Thyroid gland (tissue), 4 donors: ENCODE measurements at regions not wholly inside any gene's neighbourhood (a gene's known extent, or its start where the extent isn't known, plus 50 kb on each side); places are given as distances from the start of the nearest gene placed in this dataset.

Source experiments
- DNase-seq, 2 donors: peaks; one replicate each; pipeline ENCODE4 v3.0.0-alpha.2; 2019
- H3K27ac ChIP-seq, 3 donors: fragments of 200-600 bp; sonication (generic); 1 replicate in 2 of 3; 2 replicates in 1 of 3; pipeline ENCODE4 v1.5.1; 2016 to 2019; ENCODE audit warnings: mild to moderate bottlenecking in 1 of 3, moderate library complexity in 1 of 3
- H3K27me3 ChIP-seq: fragments of 200-600 bp; sonication (generic); one replicate; pipeline ENCODE4 v1.5.1; 2019
- H3K36me3 ChIP-seq, 2 donors: fragments of 200-600 bp; sonication (generic); one replicate each; pipeline ENCODE4 v1.5.1; 2016 to 2019
- H3K4me1 ChIP-seq, 2 donors: fragments of 200-600 bp; sonication (generic); one replicate each; pipeline ENCODE4 v1.5.1; 2017 to 2019
- H3K4me3 ChIP-seq, 3 donors: fragments of 200-600 bp; sonication (generic); replicated peaks in 1 of 3; 1 replicate in 2 of 3; 2 replicates in 1 of 3; pipeline ENCODE4 v1.5.1; 2016; ENCODE audit warnings: mild to moderate bottlenecking in 1 of 3
- H3K9me3 ChIP-seq: fragments of 200-600 bp; sonication (generic); one replicate; pipeline ENCODE4 v1.5.1; 2017
- POLR2A ChIP-seq, 2 donors: fragments of 450-650 bp; IDR thresholded peaks; one replicate each; pipeline ENCODE4 v1.6.1; 2017; ENCODE audit warnings: antibody characterized with exemption in 2 of 2, mild to moderate bottlenecking in 2 of 2, moderate library complexity in 1 of 2
- WGBS, 2 donors: methylation state at CpG; one replicate each; pipeline ENCODE4 v1.1.5; 2017; 5-methylcytosine and 5-hydroxymethylcytosine counted together
- intact Hi-C: fragments of 100-400 bp; cut with DNase I; formaldehyde crosslinking; loops from one replicate; pipeline ENCODE4 v1.15.1; 2023
- TF ChIP-seq, protein P1 (sequence below), 6 experiments: fragments of 200-600 bp in 3 of 6; fragments of 450-650 bp in 3 of 6; sonication (generic) in 3 of 6; IDR thresholded peaks; one replicate each; pipeline ENCODE4 v1.5.1; 2016 to 2019; ENCODE audit warnings: antibody characterized with exemption in 6 of 6, mild to moderate bottlenecking in 2 of 6, inconsistent platforms in 1 of 6, moderate library complexity in 1 of 6

- intact Hi-C loops = no loop called here
- no peak overlapping the region for H3K27ac ChIP-seq
- no peak overlapping the region for H3K4me3 ChIP-seq
- WGBS, 2 donors = 75 to 77% methylated on average over 1 of the region's 1 CpG
- H3K4me1 ChIP-seq = no peaks in the 10 kb centered on the region
- H3K36me3 ChIP-seq = no peaks in the 10 kb centered on the region
- no peak for DNase-seq
- TF ChIP-seq, protein P1, sequence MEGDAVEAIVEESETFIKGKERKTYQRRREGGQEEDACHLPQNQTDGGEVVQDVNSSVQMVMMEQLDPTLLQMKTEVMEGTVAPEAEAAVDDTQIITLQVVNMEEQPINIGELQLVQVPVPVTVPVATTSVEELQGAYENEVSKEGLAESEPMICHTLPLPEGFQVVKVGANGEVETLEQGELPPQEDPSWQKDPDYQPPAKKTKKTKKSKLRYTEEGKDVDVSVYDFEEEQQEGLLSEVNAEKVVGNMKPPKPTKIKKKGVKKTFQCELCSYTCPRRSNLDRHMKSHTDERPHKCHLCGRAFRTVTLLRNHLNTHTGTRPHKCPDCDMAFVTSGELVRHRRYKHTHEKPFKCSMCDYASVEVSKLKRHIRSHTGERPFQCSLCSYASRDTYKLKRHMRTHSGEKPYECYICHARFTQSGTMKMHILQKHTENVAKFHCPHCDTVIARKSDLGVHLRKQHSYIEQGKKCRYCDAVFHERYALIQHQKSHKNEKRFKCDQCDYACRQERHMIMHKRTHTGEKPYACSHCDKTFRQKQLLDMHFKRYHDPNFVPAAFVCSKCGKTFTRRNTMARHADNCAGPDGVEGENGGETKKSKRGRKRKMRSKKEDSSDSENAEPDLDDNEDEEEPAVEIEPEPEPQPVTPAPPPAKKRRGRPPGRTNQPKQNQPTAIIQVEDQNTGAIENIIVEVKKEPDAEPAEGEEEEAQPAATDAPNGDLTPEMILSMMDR (IDR thresholded peaks at IDR 0.05) = no peak
- TF ChIP-seq POLR2A (IDR thresholded peaks at IDR 0.05) = no peak
- no peaks in the 10 kb centered on the region for H3K27me3 ChIP-seq
- no peaks in the 10 kb centered on the region for H3K9me3 ChIP-seq
Observed at GRCh38 chr5:111983459-111983858, 226.5 kb upstream of the NREP start.

DNA sequence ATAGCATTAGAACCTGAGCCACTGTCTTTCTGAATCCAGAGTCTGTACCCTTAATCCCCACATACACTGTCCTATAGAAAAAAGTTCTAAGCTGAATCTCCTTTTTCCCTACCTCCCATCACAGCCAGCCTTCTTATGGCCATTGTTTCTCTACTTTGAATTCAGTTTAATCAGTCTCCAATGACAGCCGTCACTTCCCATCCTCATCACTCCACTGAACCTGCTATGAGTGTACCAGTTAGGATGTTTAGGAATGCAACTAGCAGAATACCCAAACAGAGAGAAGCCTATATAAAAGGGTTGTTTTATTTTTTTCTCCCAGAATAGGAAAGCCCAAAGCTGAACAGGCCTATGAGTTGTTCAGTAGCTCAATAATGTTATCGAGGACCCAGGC is 220.4 kb upstream of the NREP start:
- intact Hi-C loops = no loop called here
- Histone ChIP-seq H3K4me3 (no peak overlapping the region), H3K4me1 (no peaks in the 10 kb centered on the region), H3K9me3 (no peaks in the 10 kb centered on the region), H3K27ac (no peak overlapping the region), H3K36me3 (no peaks in the 10 kb centered on the region), H3K27me3 (no peaks in the 10 kb centered on the region)
- no peak for DNase-seq
- 93 to 95% methylated on average over 2 of the region's 2 CpGs for WGBS, 2 donors
- no peak for TF ChIP-seq POLR2A (IDR thresholded peaks at IDR 0.05)
- TF ChIP-seq, protein P1 (IDR thresholded peaks at IDR 0.05) = no peak

DNA sequence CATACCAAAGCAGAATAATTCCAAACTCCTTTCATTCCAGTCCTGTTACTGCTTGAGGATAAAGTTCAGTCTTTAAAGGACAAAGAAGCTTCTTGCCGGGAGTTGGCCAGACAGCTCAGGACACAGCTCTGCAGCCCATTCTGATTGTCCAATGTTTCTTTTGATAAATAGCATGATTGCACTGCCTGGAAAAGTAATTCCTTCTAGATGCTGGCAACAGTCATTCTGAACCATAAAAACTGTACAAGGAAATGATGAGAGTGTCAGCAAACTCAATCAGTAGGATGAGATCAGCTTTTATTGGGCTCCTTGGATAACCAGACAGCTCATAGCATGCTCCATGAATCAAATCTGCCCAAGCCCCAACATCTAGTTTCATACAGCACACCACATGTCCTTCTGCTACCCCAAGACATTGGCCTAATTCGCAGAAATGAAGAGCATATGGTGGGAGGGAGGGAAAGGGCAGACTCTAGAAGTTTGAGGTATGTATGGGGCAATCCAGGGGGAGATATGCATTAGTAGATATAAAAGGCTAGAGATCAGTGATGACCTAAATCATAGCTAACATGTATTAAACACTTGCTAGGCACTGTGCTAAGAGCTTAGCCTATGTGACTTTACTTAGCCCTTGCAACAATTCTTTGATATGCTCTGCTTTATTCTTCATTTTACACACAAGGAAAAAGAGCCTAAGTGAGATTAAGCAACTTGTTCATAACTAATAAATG is 219.9 kb upstream of the NREP start:
- TF ChIP-seq, protein P1 (IDR thresholded peaks at IDR 0.05) = no peak
- TF ChIP-seq POLR2A (IDR thresholded peaks at IDR 0.05) = no peak
- H3K4me1 ChIP-seq = no peaks in the 10 kb centered on the region
- H3K4me3 ChIP-seq = no peak overlapping the region
- intact Hi-C loops = no loop called here
- 79 to 90% methylated on average over 2 of the region's 2 CpGs for WGBS, 2 donors
- H3K36me3 ChIP-seq = no peaks in the 10 kb centered on the region
- DNase-seq = no peak
- no peaks in the 10 kb centered on the region for H3K9me3 ChIP-seq
- no peak overlapping the region for H3K27ac ChIP-seq
- H3K27me3 ChIP-seq = no peaks in the 10 kb centered on the region

DNA sequence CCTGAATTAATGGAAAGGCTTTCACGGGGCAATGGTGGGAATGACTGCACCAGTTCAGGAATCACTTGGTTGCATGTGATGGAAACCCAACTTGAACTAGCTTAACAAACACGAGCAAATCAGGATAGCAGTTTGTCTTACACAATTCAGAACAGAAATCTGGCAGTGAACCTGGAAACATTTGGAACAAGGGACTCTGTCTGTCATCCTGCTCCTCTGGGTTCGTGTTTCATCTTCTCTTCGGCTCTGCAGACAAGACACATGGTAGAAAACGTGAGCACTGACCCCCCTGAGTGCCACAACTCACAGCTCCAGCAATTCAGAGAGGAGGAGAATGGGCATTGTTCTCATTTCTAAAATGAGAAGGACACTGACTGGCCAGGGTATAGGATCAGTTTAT is 218.1 kb upstream of the NREP start:
- H3K27ac ChIP-seq = no peak overlapping the region
- H3K4me3 ChIP-seq = no peak overlapping the region
- WGBS, 2 donors = 61 to 68% methylated on average over 5 of the region's 5 CpGs

GRCh38 chr5:111973961-111974360 is 217.0 kb upstream of the NREP start:
- Histone ChIP-seq H3K4me3 (no peak overlapping the region), H3K36me3 (no peaks in the 10 kb centered on the region), H3K27me3 (no peaks in the 10 kb centered on the region), H3K9me3 (no peaks in the 10 kb centered on the region), H3K27ac (no peak overlapping the region), H3K4me1 (no peaks in the 10 kb centered on the region)
- no peak for DNase-seq
- intact Hi-C loops = no loop called here
- WGBS, 2 donors = 23 to 24% methylated on average over 2 of the region's 2 CpGs
- no peak for TF ChIP-seq POLR2A (IDR thresholded peaks at IDR 0.05)
- TF ChIP-seq, protein P1 (IDR thresholded peaks at IDR 0.05) = no peak

More for the DNA sequence above, 218.1 kb upstream of the NREP start:
- Histone ChIP-seq H3K9me3 (no peaks in the 10 kb centered on the region), H3K36me3 (no peaks in the 10 kb centered on the region), H3K27me3 (no peaks in the 10 kb centered on the region), H3K4me1 (no peaks in the 10 kb centered on the region)
- intact Hi-C loops = no loop called here
- TF ChIP-seq, protein P1 (IDR thresholded peaks at IDR 0.05) = no peak
- no peak for TF ChIP-seq POLR2A (IDR thresholded peaks at IDR 0.05)
- no peak for DNase-seq
